NCI-H524 (cell line): ENCODE measurements at regions not wholly inside any gene's neighbourhood (a gene's known extent, or its start where the extent isn't known, plus 50 kb on each side); places are given as distances from the start of the nearest gene placed in this dataset.

Experiments
- DNase-seq, 2 experiments: peaks; one replicate each; lab custom pipeline; 2025; lab: John Stamatoyannopoulos, UW

DNA sequence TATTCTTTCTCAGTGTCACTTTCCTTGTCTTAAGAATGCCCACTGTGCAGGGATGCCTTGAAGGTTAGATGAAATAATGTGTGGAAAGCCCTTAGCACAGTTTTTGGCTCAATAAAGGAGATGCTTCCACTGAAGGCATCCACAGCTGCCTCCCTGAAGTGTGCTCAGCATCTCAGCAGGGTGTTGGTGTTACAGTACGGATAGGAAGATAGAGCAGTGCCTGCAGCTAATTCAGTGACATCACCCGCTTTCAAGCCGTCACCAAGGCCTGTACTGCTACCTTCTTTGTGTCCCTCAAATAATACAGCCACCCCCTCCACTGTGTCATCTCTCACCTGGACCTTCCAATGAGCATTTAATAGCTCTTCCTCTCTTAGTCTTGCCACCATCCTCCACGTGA is 59.0 kb downstream of the NDUFS5 start:
- DNase-seq = no peak

DNA sequence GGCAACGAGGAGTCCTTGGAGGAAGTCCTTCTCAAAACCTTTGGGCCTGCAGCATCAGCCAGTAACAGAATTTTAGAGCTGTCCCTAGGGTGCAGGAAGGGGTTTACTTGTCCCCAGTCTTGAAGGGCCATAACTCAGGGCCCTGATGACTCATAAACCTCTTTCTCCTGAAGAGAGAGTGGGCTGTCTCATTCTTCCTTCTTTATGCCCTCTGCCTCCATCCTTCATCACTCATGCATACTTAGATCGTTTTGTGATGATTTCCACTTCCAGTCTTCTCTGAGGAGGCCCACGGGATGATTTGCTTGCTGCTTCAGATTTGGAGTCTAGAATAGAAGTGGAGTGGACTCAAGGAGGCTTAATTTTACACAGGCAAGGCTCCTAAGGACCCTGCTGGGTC is 60.2 kb downstream of the NDUFS5 start:
- DNase-seq = no peak

DNA sequence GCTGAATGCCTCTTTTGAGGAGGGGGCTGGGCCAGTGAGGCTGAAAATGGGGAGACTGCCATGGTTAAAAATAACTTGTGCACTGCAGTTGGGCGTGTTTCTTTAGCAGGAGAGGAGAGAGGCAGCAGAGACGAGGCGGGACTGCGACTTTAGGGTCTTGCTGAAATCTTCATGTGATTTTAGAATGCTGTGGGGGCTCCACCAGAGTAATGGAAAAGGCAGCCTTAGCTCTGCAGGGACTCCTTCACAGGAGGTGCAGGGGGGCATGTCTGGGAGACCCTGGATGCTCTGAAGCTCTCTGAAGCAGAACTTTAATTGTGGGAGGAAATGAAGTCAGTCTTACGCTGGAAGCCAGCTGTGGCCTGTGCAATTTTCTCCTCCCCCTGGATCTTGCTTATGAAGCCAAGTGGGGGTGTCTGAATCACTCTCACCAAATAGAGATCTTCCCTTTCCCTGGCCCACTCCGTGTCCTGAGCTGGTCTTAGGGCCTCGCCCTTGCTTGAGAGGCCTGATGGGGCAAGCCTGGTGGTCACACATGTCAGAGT is 60.8 kb downstream of the NDUFS5 start:
- no peak for DNase-seq

DNA sequence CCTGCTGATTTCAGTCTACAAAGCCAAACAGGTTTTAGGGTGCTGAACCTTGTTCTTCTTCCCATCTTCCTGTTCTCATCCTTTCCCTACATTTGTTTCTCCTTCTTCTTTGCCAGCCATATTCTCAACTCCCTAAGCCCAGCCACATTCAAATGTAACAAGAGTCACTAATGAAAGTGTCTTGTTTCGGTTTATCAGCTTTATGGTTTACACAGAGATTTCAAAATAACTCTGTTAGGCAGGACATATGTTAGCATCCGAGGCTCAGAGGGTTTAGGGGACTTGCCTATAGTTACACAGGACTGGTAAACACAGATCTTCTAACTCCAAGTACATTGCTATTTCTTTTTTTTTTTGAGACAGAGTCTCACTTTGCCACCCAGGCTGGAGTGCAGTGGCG is 61.3 kb downstream of the NDUFS5 start:
- DNase-seq = no peak

DNA sequence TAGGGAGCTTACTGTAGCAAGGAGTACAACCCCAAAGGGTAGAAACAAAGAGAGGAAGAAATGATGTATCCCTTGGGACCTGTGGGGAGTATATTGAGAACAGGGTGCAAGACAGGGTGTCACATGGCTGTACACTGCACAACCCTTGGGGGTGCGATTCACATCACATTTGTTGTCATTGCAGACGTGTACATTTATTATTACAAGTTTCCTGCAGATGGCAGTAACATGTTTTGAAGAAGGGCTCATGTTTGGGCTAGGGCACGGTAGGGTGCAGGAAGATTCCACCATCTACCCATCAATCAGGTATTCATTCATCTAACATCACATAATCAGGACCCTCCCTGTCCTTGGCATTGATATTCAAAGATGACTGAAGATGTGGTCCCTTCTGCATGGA is 62.5 kb downstream of the NDUFS5 start:
- DNase-seq = no peak

DNA sequence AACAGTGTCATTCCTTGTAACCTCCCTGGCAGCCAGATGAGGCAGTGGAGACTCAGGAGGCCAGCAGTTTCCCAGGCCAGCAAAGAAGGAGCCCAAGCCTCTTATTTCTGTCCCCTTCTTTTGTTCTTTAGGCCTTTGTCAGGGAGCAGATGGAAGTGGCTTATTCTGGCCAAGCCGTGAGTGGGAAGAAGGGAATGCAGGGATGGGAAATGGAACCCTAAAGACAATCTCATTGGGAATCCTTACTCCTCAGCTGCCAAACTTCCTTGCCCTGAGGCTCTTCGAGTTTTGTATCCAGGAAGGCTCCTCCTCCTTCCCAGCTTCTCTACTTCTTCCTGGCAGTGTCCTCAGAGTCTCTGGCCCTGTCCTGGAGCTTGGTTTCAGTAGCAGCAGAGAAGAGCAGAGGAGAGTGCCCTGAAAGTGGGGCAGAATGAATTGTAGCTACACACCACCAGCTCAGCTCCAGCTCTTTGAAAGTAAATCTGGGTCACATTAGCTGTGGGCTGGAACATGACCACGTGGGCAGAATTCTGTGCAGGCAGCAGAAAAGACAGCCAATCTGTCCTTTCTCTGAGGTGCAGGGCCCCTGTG is 63.9 kb downstream of the NDUFS5 start:
- no peak for DNase-seq

DNA sequence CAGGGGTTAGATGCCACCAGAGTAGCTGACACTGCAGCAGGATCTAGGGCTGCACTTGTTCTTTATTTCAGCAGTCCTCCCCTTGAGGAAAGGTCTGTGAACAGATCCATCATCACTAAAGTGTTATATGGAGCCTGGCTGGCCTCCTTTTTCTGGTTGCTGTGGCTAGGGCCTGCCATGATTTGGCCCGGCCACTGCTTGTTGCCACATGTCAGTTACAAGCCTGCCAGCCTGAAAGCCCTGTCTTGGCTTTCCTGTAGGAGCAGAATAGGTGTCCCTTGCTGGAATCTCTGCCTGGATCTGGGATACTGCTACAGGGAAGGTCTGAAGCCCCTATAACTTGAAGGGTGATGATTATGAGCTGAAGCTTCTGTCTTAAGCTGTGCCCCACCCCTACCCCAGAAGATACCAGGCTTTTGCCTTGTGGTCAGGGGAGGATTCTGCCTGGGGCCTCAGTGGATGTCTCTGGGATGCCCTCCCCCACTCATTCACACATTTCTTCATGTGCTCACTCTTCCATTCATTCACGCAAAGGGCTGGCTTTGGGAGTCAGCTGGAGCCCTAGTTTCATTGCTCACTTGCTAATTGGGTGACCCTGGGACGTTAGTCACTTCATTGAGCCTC is 64.7 kb downstream of the NDUFS5 start:
- DNase-seq = no peak

DNA sequence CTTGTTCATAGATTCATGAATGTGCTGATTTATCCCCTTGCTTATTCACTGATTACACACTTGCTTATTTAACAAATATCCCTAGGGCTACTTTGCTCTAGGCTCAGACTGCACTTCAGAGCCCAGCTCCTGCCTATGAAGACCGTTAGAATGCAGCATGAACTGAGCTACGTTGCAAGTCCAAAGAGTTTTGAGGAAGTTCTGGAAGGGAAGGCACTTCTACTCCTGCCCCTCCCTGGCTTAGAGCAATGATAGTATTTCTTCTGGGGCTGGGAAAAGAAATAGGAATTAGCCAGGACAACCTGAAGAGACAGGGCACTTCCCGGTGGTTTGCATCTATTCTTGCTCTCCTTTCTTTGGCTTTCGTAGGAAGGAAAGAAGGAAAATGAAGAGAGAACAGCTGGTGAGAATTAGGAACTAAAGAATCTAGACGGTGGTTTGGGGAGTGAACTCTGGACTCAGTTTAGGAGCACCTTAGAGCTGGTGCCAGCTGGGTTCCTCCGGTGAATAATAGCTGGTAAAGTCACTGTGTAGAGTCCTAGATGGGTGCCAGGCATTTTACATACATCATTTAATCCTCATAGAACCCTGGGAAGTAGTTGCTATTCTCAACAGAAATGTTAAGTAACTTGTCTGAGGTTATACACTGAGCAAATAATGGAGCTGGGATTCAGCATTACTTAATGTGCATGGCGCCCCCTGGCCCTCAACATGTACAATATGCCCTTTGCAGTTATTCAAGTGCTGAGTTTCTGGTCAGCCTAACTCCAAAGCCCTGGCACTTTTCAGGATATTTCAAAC is 65.9 kb downstream of the NDUFS5 start:
- peak; percentile 28 to 62 for DNase-seq

DNA sequence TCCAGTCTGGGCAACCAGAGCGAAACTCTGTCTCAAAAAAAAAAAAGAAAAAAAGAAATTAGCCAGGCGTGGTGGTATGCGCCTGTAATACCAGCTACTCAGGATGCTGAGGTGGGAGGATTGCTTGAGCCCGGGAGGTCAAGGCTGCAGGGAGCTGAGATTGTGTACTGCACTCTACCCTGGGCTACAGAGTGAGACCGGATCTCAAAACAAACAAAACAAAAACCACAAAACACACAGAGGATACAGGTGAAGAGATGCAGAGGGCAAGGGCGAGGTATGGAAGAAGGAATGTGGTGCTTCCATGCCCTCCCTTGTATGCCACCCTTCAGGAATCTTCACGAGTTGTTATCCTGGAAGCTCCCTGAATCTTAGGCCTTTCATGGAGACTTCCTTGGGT is 68.5 kb downstream of the NDUFS5 start:
- DNase-seq = no peak

DNA sequence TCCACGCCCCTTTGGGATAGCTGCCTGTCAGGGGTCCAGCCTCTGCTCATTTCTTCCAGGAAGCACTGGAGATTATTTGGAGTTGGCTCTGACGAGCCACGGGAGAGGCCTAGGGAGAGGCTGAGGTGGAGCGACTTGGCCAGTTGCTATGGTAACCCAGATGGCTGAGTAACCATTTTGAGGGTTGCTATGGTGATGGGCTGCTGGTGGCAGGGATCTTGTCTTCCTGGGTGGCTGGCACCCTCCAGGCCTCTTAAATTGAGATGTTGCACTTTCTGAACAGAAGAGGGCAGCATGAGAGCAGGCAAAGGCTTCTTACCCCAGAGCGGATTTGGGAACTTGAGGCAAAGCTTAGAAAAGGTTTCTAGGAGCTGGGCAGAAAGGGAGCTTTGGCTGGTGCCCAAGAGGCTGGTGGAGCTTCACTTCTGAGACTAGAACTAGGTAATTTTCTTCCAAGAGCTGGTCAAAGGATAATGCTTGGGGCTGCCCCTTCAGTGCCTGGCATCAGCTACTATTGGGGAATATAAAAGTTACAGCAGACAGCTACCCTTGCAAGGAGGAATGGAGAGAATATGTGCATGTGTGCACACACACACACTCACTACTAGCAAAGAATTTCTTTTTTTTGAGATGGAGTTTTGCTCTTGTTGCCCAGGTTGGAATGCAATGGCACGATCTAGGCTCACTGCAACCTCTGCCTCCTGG is 72.5 kb downstream of the NDUFS5 start:
- peak; percentile 96 to 97 for DNase-seq

DNA sequence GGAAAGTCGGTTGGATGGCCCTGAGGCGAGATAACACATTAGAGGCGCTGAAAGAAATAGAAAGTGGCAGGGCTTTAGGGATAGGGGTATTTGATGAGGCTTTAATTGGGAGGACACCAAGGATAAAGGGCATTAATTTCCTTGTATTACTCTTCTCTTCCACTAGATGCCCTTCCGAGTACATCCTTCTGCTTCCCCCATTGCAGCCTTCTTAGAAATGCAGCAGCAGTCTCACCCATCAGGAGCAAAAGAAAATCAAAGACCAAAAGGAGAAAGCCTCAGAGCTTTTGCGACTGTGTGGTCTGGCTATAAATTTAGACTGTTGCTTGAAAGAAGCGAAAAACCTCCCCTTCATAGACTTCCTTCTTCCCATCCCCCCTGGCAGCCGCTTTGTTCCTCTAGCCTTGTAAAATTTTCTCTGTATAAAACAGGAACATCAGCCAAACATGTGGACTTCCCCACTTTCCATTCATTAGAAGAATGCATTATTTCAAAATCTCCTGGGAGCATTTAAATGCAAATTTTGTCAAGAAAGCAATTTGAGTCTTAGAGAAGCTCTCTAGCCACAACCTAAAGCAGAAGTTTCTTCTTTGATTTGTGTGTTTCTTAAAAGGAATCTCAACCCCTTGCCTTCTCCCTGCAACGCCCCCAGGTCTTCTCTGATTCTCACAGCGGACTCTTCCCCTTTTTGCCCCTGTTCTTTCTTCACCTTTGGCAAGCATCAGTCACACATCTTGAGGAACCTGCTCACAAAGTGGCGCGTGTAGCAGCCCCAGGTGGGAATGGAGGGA is 76.6 kb downstream of the NDUFS5 start:
- DNase-seq = peak; percentile 59 to 75

DNA sequence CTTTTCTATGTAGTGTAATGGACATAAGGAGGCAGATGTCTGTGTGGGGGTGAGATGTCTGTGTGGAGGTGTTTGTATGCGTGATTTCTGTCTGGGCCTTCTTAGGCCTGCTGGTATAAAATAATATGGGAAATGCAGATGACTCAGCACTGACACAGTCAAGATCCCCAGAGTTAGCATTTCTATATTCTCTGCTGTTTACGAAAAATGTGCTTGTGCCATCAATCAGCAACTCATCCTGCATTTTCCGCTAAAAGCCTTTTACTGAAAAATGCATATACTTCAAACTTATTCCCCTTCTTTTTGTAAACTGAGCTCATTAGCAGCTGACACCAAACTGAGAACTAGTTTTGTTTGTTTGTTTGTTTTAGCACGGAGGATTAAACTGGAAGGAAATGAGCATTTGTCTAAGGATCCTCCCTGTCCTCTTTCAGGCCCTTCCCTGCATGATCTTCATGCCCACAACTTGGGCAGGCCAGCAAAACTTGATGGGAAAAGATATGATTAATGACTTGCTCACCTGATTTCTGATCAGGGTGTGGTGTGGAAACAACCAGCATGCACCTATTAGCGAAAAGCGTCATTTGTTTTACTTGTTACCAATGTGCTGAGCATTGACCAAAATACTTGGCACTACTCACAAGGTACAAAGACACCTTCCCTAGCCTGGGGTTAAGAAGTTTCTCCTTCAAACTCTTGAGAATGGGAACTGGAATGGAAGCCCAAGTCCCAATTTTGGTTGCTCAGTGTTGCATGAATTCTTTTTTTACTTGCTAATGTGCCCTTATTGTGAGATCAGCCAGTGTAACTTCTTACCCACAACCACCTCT is 77.4 kb downstream of the NDUFS5 start:
- no peak for DNase-seq

DNA sequence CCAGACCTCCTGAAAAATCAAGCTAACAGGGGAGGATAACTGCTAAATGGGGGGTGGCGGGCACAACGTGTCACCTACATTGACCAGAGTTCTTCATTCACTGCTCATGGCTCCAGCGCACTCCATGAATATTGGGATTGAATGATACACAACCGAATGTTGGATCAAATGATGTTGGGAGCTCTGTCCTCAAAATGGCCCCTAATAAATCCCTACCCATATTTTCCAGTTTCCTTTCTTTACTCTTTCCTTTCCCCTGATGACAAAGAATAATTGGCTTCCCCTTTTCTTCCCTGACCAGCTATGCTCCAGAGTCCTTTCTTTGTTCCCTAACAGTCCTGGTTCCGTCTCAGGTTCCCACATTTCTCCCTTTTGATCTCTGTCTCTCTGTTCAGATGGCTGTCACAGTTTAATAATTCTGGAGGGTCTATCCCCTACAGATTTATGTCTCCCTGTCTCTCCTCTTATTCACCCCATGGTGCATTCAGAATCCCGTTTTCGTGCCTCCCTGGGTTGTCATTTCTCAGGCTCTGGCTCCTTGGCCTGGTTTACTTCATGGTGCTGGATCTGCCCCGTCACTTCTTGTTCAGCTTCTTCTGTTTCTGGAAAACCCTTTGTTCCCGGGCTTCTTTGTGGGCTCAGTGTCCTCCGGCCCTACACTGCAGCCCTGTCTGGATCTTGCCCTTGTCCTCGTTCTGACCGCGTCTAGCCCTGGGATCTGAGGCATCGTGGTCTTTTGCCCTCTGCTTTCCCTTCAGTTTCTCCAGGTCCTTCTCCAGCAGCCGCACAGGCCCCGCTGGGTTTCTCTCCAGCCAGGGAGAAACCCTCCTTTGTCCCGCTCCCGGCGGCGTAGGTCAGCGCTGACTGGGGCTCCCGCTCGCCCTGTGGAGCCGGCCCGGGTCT is 78.3 kb downstream of the NDUFS5 start:
- no peak for DNase-seq

DNA sequence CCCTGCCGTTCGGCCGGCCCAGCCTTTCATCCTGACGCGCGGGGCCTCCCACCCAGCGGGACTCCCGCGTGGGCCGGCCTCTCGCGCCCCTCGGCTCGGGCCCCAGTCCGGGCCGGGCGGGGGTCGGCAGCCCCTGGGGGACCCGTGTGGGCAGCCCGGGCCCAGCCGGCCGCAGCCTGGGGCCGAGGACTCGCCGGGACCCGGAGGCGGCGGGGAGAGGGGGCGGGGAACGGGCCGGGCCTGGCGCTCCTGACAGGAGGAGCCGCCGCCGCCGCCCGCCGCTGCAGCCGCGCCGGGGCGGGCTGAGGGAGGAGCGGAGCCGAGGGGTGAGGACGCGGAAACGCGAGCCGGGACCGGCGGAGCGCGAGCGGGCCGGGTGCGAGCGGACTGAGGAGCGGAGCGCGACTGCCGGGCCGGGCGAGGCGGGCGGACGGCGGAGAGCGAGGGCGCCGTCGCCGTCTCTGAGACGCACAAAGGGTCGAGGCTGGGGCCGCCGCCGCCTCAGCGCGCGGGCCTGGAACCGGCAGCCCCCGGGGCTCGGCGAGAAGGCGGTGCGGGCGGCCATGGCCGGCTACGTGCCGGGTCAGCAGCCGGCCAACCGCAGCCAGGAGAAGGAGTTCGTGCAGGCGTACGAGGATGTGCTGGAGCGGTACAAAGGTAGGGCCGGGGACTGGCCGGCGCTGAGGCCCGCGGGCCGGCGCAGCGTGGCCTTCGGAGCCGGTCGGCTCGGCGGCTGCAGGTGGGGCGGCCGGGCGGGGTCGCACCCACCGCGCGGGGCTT is 79.1 kb downstream of the NDUFS5 start:
- peak in 1 of 2 experiments; percentile 30 for DNase-seq

DNA sequence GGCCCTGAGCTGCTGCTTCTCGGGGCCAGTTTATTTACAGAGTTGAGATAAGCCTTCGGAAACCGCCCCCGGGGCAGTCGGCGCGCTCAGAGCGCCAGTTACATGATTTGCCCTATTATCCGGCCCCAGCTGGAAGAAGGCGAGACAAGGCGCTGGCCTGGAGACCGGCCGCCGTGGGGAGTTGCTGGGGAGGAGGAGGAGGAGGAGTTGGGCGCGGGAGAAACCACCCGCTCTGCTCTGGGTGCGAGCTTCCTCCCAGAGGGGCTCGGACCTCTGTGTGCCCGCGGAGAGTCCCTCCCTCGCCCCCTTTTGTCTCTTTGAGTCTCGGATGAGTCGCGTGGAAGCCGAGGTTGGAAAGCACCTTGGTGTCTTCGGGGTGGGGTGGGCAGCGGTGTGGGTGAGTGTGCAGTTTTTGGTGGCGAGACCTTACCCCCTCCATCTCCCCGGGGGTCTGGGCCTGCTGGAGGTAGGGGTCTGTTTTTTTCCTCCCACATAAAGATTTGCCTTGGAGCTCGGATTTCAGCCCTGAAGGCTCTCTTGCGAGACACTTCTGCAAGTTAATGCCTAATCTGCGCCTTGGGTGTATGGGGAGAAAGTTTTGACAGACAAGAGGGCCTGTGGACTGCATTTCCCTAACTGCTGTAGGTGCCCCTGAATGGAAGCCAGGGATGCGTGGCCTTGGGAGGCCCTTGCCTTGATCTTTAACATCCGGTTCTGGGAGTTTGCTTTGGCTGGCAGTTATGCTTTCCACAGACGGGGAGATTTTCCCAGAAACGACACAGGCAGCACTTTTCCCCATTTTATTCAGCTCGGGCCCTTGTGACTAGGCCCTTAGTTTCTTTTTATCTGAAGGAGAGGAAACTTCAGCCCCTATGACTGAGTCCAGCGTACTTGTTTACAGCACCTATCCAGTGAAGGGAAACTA is 80.0 kb downstream of the NDUFS5 start:
- DNase-seq = peak; percentile 24 to 49

DNA sequence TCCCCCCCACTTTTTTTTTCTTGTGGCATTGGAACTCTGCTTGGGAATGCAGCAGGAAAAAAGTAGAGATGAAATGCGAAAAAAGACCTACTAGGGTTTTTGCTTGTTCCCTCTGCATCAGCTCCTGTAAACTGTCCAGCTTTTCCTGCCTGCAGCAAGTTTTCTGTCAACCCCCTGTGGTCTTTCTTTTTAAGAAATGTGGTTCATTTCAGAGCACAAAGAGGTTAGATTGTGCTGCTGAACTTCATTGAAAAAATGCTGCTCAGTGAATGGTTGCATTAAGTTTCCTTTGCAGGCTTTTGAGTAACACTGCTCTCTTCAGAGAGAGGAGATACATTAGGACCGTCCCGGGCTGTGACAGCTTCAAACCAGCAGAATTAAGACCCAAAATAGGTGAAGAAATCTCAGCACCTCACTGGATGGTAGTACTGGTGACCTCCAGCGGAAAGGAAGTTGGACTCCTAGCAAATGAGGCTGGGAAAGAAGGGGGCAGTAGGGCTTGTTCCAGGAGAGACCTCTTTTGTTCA is 80.7 kb downstream of the NDUFS5 start:
- DNase-seq = no peak
